PC-3 (cell line): ENCODE measurements at regions not wholly inside any gene's neighbourhood (a gene's known extent, or its start where the extent isn't known, plus 50 kb on each side); places are given as distances from the start of the nearest gene placed in this dataset.

Experiments used
- ATAC-seq: fragments of 200-7000 bp; cut with Tn5 transposase; 2 replicates; pipeline ENCODE4 v1.9.1; 2020; ENCODE audit warnings: mild to moderate bottlenecking, moderate library complexity
- BruUV-seq: library from RNA; stranded (reverse); fragments of 400-500 nt; replicated peaks from 2 replicates; lab custom pipeline; 2021; lab: Mats Ljungman, UMichigan
- CTCF ChIA-PET: fragments of 300-600 bp; sonication (Branson Sonifier 250); formaldehyde crosslinking; loops from one replicate; lab custom pipeline; 2022; ENCODE audit warnings: antibody characterized with exemption; lab: Charles Lee
- POLR2A ChIA-PET: fragments of 300-600 bp; sonication (Branson Sonifier 250); formaldehyde crosslinking; loops from one replicate; lab custom pipeline; 2022; ENCODE audit warnings: antibody characterized with exemption; ENCODE audit not compliant: unreplicated experiment; lab: Charles Lee
- DNase-seq: peaks from one replicate; pipeline ENCODE4 v3.0.0-alpha.2; 2015
- H2AFZ ChIP-seq: fragments of 300-600 bp; sonication (generic); 2 replicates; pipeline ENCODE4 v1.6.0; 2016; ENCODE audit warnings: antibody characterized with exemption, low read length
- H3F3A ChIP-seq: fragments of 300-600 bp; sonication (generic); one replicate; pipeline ENCODE4 v1.6.0; 2017; ENCODE audit warnings: antibody characterized with exemption, low read length, control low read depth, mild to moderate bottlenecking; ENCODE audit not compliant: unreplicated experiment
- H3K27ac ChIP-seq: fragments of 300-600 bp; sonication (generic); 2 replicates; pipeline ENCODE4 v1.5.1; 2016; ENCODE audit warnings: mild to moderate bottlenecking, low read length
- H3K27me3 ChIP-seq: fragments of 300-600 bp; sonication (generic); 2 replicates; pipeline ENCODE4 v1.6.1; 2016; ENCODE audit warnings: low read length, mixed read lengths
- H3K36me3 ChIP-seq: fragments of 300-600 bp; sonication (generic); 2 replicates; pipeline ENCODE4 v1.6.1; 2016; ENCODE audit warnings: low read depth, mixed run types, low read length, mixed read lengths
- H3K4me1 ChIP-seq: fragments of 300-600 bp; sonication (generic); 2 replicates; pipeline ENCODE4 v1.5.1; 2016; ENCODE audit warnings: low read length; ENCODE audit not compliant: insufficient read depth
- H3K4me2 ChIP-seq: fragments of 300-600 bp; sonication (generic); 2 replicates; pipeline ENCODE4 v1.6.0; 2016; ENCODE audit warnings: low read length
- H3K4me3 ChIP-seq: fragments of 300-600 bp; sonication (generic); 2 replicates; pipeline ENCODE4 v1.5.1; 2016; ENCODE audit warnings: mild to moderate bottlenecking, low read length, mixed read lengths
- H3K79me2 ChIP-seq: fragments of 300-600 bp; sonication (generic); 2 replicates; pipeline ENCODE4 v1.6.1; 2017; ENCODE audit warnings: low read length, mixed read lengths
- H3K9ac ChIP-seq: fragments of 300-600 bp; sonication (generic); 2 replicates; pipeline ENCODE4 v1.6.0; 2016; ENCODE audit warnings: mild to moderate bottlenecking, low read length
- H3K9me2 ChIP-seq: fragments of 300-600 bp; sonication (generic); replicated peaks from 2 replicates; pipeline ENCODE4 v1.6.1; 2016; ENCODE audit warnings: mixed run types, low read length, mixed read lengths
- H3K9me3 ChIP-seq: fragments of 300-600 bp; sonication (generic); 2 replicates; pipeline ENCODE4 v1.6.1; 2016; ENCODE audit warnings: low read length, mixed read lengths
- H4K20me1 ChIP-seq: fragments of 300-600 bp; sonication (generic); 2 replicates; pipeline ENCODE4 v1.6.1; 2016; ENCODE audit warnings: low read length, mixed read lengths
- CTCF ChIP-seq: fragments of 300-600 bp; sonication (generic); conservative IDR thresholded peaks from 2 replicates; pipeline ENCODE4 v1.5.1; 2017; ENCODE audit warnings: antibody characterized with exemption, low read depth, mild to moderate bottlenecking, low read length
- EZH2 ChIP-seq: fragments of 300-600 bp; sonication (generic); IDR thresholded peaks from one replicate; pipeline ENCODE4 v1.6.1; 2017; ENCODE audit warnings: antibody characterized with exemption, mild to moderate bottlenecking, low read length; ENCODE audit not compliant: unreplicated experiment
- EZH2phosphoT487 ChIP-seq: fragments of 300-600 bp; sonication (generic); IDR thresholded peaks from 2 replicates; pipeline ENCODE4 v1.6.1; 2018; ENCODE audit warnings: mild to moderate bottlenecking, antibody characterized with exemption, low read length, borderline replicate concordance
- intact Hi-C: fragments of 100-400 bp; cut with micrococcal nuclease; formaldehyde crosslinking; loops from 2 replicates; pipeline ENCODE4 v1.9.0; 2023

- DNase-seq: no peak
- no peak overlapping the region for H3K27ac ChIP-seq
- H3K9me3 ChIP-seq: no peaks in the 10 kb centered on the region
- no peaks in the 10 kb centered on the region for H3K9me2 ChIP-seq
- H3K4me2 ChIP-seq: no peak overlapping the region
- no peaks in the 10 kb centered on the region for H3K36me3 ChIP-seq
- no peaks in the 10 kb centered on the region for H4K20me1 ChIP-seq
- TF ChIP-seq EZH2: no peak
- TF ChIP-seq EZH2phosphoT487: no peak
- no peak for TF ChIP-seq CTCF
- no peaks in the 10 kb centered on the region for H3K27me3 ChIP-seq
- ChIA-PET CTCF (no interaction called here), POLR2A (no interaction called here)
- intact Hi-C loops: no loop called here
- no peak overlapping the region for H2AFZ ChIP-seq
- H3K4me1 ChIP-seq: no peaks in the 10 kb centered on the region
- H3F3A ChIP-seq: no peaks in the 10 kb centered on the region
- no peak overlapping the region for H3K4me3 ChIP-seq
- BruUV-seq: no TSS peak
- no peaks in the 10 kb centered on the region for H3K79me2 ChIP-seq
- ATAC-seq: no peak
- no peak overlapping the region for H3K9ac ChIP-seq
Observed at GRCh38 chr13:50724438-50724837, 119.1 kb downstream of the DLEU7 start.

GRCh38 chr13:50724913-50725312, 118.6 kb downstream of the DLEU7 start:
- Histone ChIP-seq H2AFZ (no peak overlapping the region), H3K36me3 (no peaks in the 10 kb centered on the region), H3F3A (no peaks in the 10 kb centered on the region), H3K9ac (no peak overlapping the region), H3K9me3 (no peaks in the 10 kb centered on the region), H3K9me2 (no peaks in the 10 kb centered on the region), H3K4me3 (no peak overlapping the region), H4K20me1 (no peaks in the 10 kb centered on the region), H3K4me2 (no peak overlapping the region), H3K79me2 (no peaks in the 10 kb centered on the region), H3K27ac (no peak overlapping the region), H3K4me1 (no peaks in the 10 kb centered on the region), H3K27me3 (no peaks in the 10 kb centered on the region)
- ATAC-seq: no peak
- intact Hi-C loops: no loop called here
- BruUV-seq: no TSS peak
- ChIA-PET POLR2A (no interaction called here), CTCF (no interaction called here)
- no peak for TF ChIP-seq EZH2phosphoT487
- TF ChIP-seq CTCF: no peak
- no peak for TF ChIP-seq EZH2
- no peak for DNase-seq

GRCh38 chr13:50726164-50726563, 117.3 kb downstream of the DLEU7 start:
- BruUV-seq: no TSS peak
- CTCF ChIA-PET: no interaction called here

More at GRCh38 chr13:50726164-50726563, 117.3 kb downstream of the DLEU7 start:
- no peaks in the 10 kb centered on the region for H4K20me1 ChIP-seq
- no peak for DNase-seq
- no peaks in the 10 kb centered on the region for H3K27me3 ChIP-seq
- H3K9me2 ChIP-seq: no peaks in the 10 kb centered on the region
- TF ChIP-seq EZH2phosphoT487 (no peak), EZH2 (no peak), CTCF (no peak)
- no peak overlapping the region for H3K4me2 ChIP-seq
- intact Hi-C loops: no loop called here
- no peak overlapping the region for H3K4me3 ChIP-seq
- no peak overlapping the region for H3K27ac ChIP-seq
- no peaks in the 10 kb centered on the region for H3K36me3 ChIP-seq
- no peaks in the 10 kb centered on the region for H3K79me2 ChIP-seq
- no peaks in the 10 kb centered on the region for H3K4me1 ChIP-seq
- no peak for ATAC-seq
- no peaks in the 10 kb centered on the region for H3K9me3 ChIP-seq
- H3K9ac ChIP-seq: no peak overlapping the region
- no peak overlapping the region for H2AFZ ChIP-seq
- POLR2A ChIA-PET: no interaction called here
- no peaks in the 10 kb centered on the region for H3F3A ChIP-seq
